ENCODE measurements at regions not wholly inside any gene's neighbourhood (a gene's known extent, or its start where the extent isn't known, plus 50 kb on each side); places are given as distances from the start of the nearest gene placed in this dataset.

DNA sequence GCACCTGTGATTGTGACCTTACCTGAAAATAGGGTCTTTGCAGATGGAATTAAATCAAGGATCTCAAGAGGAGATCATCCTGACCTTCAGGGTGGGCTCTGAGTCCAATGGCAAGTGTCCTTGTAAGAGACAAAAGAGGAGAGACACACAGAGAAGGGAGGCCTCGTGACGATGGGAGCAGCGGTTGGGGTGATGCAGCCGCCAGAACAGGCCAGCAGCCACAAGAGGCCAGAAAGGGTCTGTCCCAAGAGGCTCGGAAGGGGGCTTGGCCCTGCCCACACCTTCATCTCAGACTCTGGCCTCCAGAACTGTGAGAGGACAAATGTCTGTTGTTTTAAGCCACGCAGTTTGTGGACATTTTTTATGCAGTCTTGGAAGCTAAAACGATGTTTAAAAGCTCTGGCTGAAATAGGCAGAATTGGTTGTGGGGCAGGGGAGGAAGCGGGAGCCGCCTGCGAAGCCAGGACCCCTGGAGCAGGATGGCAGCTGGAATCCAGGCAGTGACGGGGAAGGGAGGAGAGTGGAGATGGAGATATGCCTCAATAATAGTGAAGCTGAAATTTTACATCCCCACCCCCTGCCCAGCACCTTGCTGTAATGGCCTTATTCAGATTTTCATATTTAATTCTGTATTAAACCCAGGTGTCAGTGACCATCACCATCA lies 216.4 kb downstream of the ANKRD60 start:
- no peak for DNase-seq

DNA sequence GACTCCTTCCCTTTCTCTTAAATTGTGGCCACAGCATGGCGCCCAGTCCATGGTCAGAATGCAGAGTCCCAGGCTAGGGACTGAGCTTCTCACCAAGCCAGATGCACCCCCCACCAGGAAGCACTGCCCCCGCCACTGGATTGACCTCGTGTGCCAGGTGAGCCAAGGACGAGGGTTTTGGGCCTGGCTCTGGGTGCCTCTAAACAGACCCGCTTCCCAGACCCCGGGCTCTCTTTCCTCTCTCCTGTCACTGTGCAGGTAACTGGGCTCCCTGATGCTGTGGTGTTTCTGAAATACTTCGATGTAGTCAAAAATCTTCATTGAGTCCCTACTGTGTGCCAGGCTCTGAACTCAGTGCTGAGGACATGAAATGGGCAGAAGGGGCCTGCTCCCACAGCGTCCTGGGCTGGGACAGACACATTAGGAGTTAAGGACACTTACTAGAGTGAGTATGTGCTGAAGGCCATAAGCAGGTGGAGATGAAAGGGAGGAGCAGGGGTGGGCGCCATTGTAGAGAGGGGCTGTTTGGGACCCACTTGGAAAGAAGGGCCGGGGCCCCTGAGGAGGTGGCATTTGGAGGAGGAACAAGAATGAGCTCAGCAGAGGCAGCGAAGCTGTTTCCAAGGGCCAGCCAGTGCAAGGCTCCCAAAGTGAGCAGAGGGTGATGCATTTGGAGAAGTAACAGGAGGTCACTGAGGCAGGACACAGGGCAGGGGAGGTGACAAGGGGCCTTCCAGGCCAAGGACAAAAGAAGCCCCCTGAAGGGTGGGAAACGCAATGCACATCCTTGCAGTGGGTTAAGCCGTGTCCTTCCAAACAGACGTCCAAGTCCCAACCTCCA lies 217.1 kb downstream of the ANKRD60 start:
- no peak for DNase-seq

DNA sequence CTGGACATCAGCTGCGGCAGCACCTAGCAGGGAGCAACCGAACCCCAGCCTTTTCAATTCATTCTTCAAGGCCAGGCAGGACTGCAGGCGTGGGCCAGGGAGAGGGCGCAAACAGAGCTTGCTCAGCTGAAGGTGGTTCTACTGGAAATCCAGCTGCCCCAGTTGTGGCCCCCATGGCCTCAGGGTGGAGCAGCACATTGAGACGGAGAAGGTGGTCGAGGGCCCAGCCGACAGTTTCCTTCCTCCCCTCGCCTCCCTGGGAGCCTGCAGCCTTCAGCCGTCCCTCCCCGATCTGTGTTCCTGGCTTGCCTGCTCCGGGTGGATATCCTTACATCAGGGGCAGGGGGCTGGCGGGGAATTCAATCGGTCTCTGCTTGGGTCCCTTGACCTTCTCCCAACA lies 217.8 kb downstream of the ANKRD60 start:
- DNase-seq, result no peak

DNA sequence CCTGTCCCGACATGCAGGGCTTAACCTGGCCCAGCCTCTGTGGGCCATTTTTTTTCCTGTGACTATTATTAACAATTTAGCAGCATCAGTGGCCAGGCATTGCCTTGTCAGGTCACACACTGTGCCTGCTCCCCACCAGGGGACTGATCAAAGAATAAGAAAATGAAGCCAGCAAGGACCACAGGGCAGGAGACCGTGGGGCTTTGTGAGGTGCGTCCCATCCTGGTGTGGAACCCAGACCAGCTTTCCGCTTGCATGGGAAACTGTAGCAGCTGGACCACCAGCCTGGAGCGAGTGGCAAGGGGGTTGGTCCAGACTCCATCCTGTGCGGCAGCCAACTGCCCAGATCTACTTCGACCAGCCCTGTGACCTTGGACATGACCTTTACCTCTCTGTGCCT lies 218.3 kb downstream of the ANKRD60 start:
- no peak for DNase-seq

GRCh38 chr20:58008866-58009265 lies 219.6 kb downstream of the ANKRD60 start:
- no peak for DNase-seq

GRCh38 chr20:58008413-58008812 lies 220.0 kb downstream of the ANKRD60 start:
- no peak for DNase-seq

DNA sequence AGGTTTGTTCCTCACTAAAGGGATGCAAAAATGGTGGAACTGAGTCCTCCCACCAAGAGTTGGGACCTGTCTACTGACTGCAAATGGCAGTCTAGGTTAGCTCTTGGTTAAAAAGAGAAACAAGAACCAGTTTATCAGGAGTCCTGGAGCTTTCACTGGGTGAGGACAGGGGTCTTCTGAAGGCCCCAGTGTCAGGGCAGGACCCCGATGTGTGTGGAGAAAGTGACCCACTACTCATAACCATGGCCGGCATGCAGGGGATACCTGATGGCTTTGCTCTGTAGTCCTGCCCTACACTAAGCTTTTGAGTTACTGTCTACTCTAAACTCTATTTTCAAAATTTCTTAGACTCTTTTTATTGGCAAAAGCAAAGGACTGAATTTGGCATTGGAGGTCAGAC lies 220.5 kb downstream of the ANKRD60 start:
- DNase-seq, result no peak

GRCh38 chr20:58006346-58007316 lies 221.8 kb downstream of the ANKRD60 start:
- DNase-seq, result no peak

GRCh38 chr20:58005581-58006345 lies 222.7 kb downstream of the ANKRD60 start:
- no peak for DNase-seq

- no peak for DNase-seq
These were observed 223.6 kb downstream of the ANKRD60 start for GRCh38 chr20:58004900-58005299.

GRCh38 chr20:58004146-58004545 lies 224.3 kb downstream of the ANKRD60 start:
- no peak for DNase-seq

- DNase-seq, result no peak
These were observed 224.9 kb downstream of the ANKRD60 start for GRCh38 chr20:58003525-58003924.

DNA sequence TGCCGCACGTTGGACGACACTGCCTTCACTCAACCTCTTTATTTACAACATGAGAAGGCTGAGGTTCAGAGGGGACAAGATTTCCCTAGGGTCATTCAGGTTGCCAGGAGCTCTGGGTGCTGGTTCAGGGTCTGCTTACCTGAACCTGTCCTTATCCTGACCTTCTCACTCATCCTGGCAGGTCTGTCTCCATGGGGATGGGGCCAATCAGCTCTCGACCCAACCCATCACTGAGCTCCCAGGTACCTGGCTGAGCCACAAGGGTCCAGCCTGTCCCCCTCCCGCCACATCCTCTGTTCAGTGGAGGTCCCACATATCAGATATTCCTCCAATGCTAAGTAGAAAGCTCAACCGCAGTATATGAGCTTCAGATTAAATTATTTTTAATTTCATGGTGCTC lies 225.6 kb downstream of the ANKRD60 start:
- DNase-seq, result no peak

DNA sequence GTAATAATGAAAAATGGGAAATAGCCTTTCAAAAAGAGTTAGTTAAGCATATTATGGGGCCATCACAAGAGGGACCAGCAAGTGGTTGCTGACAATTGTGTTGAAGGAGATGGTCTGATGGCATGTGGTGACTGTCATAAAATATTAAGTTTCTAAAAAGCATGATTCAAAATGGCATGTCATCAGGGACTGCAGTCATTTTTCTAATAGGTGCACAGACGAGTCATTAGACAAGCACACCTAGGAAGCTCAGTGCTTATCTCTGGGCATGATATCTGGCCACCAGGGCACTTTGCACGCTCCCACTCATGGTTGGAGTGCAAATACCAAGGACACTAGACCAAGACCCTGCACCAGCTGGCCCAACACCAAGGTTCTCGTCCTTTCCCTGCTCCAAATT lies 226.5 kb downstream of the ANKRD60 start:
- DNase-seq, result no peak

DNA sequence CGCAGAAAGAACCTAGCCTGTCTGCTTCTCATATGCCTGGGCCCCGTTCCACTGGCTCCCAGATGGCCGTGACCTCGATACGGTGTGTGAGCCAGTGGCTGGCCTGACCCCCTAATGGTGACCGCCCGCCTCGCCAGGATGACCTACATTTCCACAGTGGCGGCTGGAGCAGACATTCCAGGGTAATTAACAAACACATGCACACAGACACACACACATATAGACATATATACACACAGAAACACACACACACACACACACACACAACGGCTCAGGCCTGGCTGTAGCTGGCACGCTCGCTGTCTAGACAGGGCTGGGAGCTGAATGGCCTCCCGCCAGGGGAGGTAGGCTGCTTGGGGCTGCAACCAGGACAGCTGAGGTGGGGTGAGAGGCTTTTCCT lies 227.1 kb downstream of the ANKRD60 start:
- DNase-seq, result no peak

GRCh38 chr20:58000861-58001260 lies 227.6 kb downstream of the ANKRD60 start:
- no peak for DNase-seq

- DNase-seq, result peak; percentile 87
These were observed 228.9 kb downstream of the ANKRD60 start for GRCh38 chr20:57999465-58000111.

GRCh38 chr20:57998981-57999464 lies 229.4 kb downstream of the ANKRD60 start:
- peak; percentile 48 for DNase-seq

GRCh38 chr20:57998276-57998675 lies 230.2 kb downstream of the ANKRD60 start:
- no peak for DNase-seq

- DNase-seq, result no peak
These were observed 231.2 kb downstream of the ANKRD60 start for GRCh38 chr20:57996936-57997890.

- DNase-seq, result no peak
These were observed 232.0 kb downstream of the ANKRD60 start for GRCh38 chr20:57996465-57996864.
